Spleen (tissue), 7 donors: ENCODE measurements at regions not wholly inside any gene's neighbourhood (a gene's known extent, or its start where the extent isn't known, plus 50 kb on each side); places are given as distances from the start of the nearest gene placed in this dataset.
"Not testable (repeated sequence)": the region's sequence is repeated elsewhere in the genome, so short reads cannot be mapped to it uniquely, and the experiment has no call there.

Experiments
- CTCF ChIP-seq, 11 experiments: fragments of 200-600 bp in 7 of 11; fragments of 450-650 bp in 4 of 11; sonication (generic) in 4 of 11; IDR thresholded peaks in 8 of 11; conservative IDR thresholded peaks in 3 of 11; 1 replicate in 7 of 11; 2 replicates in 4 of 11; pipeline versions ENCODE4 v1.4.0 to v1.8.0; 2016 to 2021; ENCODE audit warnings: antibody characterized with exemption in 11 of 11, inconsistent platforms in 4 of 11, mild to moderate bottlenecking in 1 of 11
- POLR2A ChIP-seq, 3 donors: fragments of 450-650 bp; IDR thresholded peaks; one replicate each; pipeline ENCODE4 v1.5.1; 2017; ENCODE audit warnings: antibody characterized with exemption in 3 of 3, mild to moderate bottlenecking in 1 of 3
- POLR2AphosphoS5 ChIP-seq, 3 donors: sonication (generic); formaldehyde crosslinking; IDR thresholded peaks; one replicate each; pipeline ENCODE4 v1.5.1; 2017; ENCODE audit warnings: antibody characterized with exemption in 3 of 3
- donor health status: DM: no; HTN: no; CAD: no; lungs with moderate emphysema.
- donor health status: DM: no; HTN: no; CAD: no.
- donor health status: DM: no; HTN: no; CAD: no.

DNA sequence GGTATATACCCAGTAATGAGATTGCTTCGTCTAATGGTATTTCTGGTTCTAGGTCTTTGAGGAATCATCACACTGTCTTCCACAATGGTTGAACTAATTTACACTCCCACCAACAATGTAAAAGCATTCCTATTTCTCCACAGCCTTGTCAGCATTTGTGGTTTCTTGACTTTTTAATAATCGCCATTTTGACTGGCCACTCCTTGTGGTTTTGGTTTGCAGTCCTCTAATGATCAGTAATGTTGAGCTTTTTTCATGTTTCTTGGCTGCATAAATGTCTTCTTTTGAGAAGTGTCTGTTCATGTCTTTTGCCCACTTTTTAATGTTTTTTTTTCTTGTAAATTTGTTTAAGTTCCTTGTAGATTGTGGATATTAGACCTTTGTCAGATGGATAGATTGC lies 70.9 kb upstream of the SLIT3 start:
- TF ChIP-seq POLR2A (IDR thresholded peaks at IDR 0.05); CTCF (IDR thresholded peaks at IDR 0.05 in 8 of 11, conservative IDR thresholded peaks at IDR 0.05 in 3 of 11); POLR2AphosphoS5 (IDR thresholded peaks at IDR 0.05): not testable (repeated sequence)
